HCT116 (cell line): ENCODE measurements at regions not wholly inside any gene's neighbourhood (a gene's known extent, or its start where the extent isn't known, plus 50 kb on each side); places are given as distances from the start of the nearest gene placed in this dataset.

Experiments
- ATAC-seq: fragments of 200-7000 bp; cut with Tn5 transposase; 2 replicates; pipeline ENCODE4 v1.9.1; 2020; ENCODE audit warnings: mild to moderate bottlenecking, moderate library complexity
- BruUV-seq: library from RNA; stranded (reverse); fragments of 400-500 nt; replicated peaks from 2 replicates; lab custom pipeline; 2021; lab: Mats Ljungman, UMichigan
- CTCF ChIA-PET: fragments of 300-600 bp; sonication (Branson Sonifier 250); formaldehyde crosslinking; loops from one replicate; lab custom pipeline; 2021; ENCODE audit warnings: antibody characterized with exemption; lab: Charles Lee
- POLR2A ChIA-PET: fragments of 300-600, 350-600 bp; sonication (Branson Sonifier 250); formaldehyde crosslinking; loops from one replicate; lab custom pipeline; 2021; ENCODE audit warnings: antibody characterized with exemption; lab: Charles Lee
- RAD21 ChIA-PET, 2 experiments: fragments of 300-600 bp; sonication (Branson Sonifier 250); formaldehyde crosslinking; loops; one replicate each; lab custom pipeline; 2023; ENCODE audit warnings: low total read pairs in 2 of 2; ENCODE audit not compliant: uncharacterized antibody in 2 of 2, unreplicated experiment in 2 of 2, low non-redundant PET in 1 of 2; lab: Charles Lee
- DNase-seq: peaks from one replicate; pipeline ENCODE4 v3.0.0-alpha.2; 2010; ENCODE audit warnings: low read depth, low spot score
- H2AFZ ChIP-seq: fragments of 200-600 bp; shearing (Covaris generic), sonication (generic); 2 replicates; pipeline ENCODE4 v1.6.1; 2017; ENCODE audit warnings: low read depth, mixed run types, mixed read lengths, antibody characterized with exemption, low read length; ENCODE audit not compliant: poor library complexity, severe bottlenecking
- H3K27ac ChIP-seq: 2 replicates; pipeline ENCODE4 v1.5.1; 2012; ENCODE audit warnings: low read depth, low read length
- H3K27me3 ChIP-seq: fragments of 200-600 bp; sonication (generic); 2 replicates; pipeline ENCODE4 v1.6.1; 2016; ENCODE audit warnings: mixed run types, low read length, mixed read lengths; ENCODE audit not compliant: insufficient read depth
- H3K36me3 ChIP-seq, 2 experiments: fragments of 200-500 bp in 1 of 2; fragments of 200-600 bp in 1 of 2; sonication (Bioruptor generic) in 1 of 2; sonication (generic) in 1 of 2; 2 replicates each; pipeline versions ENCODE4 v1.5.1 to v1.6.1; 2014 to 2016; ENCODE audit warnings: low read length in 2 of 2, inconsistent platforms in 1 of 2, mixed read lengths in 1 of 2, mixed run types in 1 of 2; ENCODE audit not compliant: insufficient read depth in 2 of 2, control insufficient read depth in 1 of 2
- H3K4me1 ChIP-seq, 2 experiments: fragments of 200-600 bp in 1 of 2; sonication (generic) in 1 of 2; 2 replicates each; pipeline versions ENCODE4 v1.5.1 to v1.6.1; 2012 to 2017; ENCODE audit warnings: low read length in 2 of 2, inconsistent platforms in 1 of 2, mild to moderate bottlenecking in 1 of 2, mixed read lengths in 1 of 2, mixed run types in 1 of 2, moderate library complexity in 1 of 2; ENCODE audit not compliant: insufficient read depth in 2 of 2, control insufficient read depth in 1 of 2
- H3K4me2 ChIP-seq: fragments of 200-600 bp; sonication (generic); 2 replicates; pipeline ENCODE4 v1.6.1; 2017; ENCODE audit warnings: mixed run types, low read length, mixed read lengths
- H3K4me3 ChIP-seq, 2 experiments: fragments of 200-600 bp in 1 of 2; sonication (generic) in 1 of 2; replicated peaks in 1 of 2; 2 replicates each; pipeline ENCODE4 v1.5.1; 2011 to 2016; ENCODE audit warnings: low read length in 2 of 2, control low read depth in 1 of 2, low read depth in 1 of 2, mild to moderate bottlenecking in 1 of 2, mixed read lengths in 1 of 2, mixed run types in 1 of 2
- H3K79me2 ChIP-seq: fragments of 200-600 bp; sonication (generic); 2 replicates; pipeline ENCODE4 v1.6.1; 2017; ENCODE audit warnings: mild to moderate bottlenecking, mixed run types, low read length, moderate library complexity, mixed read lengths; ENCODE audit not compliant: insufficient read depth
- H3K9ac ChIP-seq: fragments of 200-600 bp; sonication (generic); 2 replicates; pipeline ENCODE4 v1.6.1; 2016; ENCODE audit warnings: low read length, mixed read lengths
- H3K9me2 ChIP-seq: fragments of 200-600 bp; sonication (generic), shearing (Covaris generic); 2 replicates; pipeline ENCODE4 v1.6.1; 2017; ENCODE audit warnings: mixed run types, mild to moderate bottlenecking, moderate library complexity; ENCODE audit not compliant: insufficient read depth
- H3K9me3 ChIP-seq, 2 experiments: fragments of 200-500 bp in 1 of 2; fragments of 200-600 bp in 1 of 2; sonication (Bioruptor generic) in 1 of 2; sonication (generic) in 1 of 2; 2 replicates each; pipeline ENCODE4 v1.6.1; 2014 to 2017; ENCODE audit warnings: low read length in 2 of 2, mixed read lengths in 2 of 2, inconsistent platforms in 1 of 2, low read depth in 1 of 2, mild to moderate bottlenecking in 1 of 2, mixed run types in 1 of 2, moderate library complexity in 1 of 2; ENCODE audit not compliant: control insufficient read depth in 1 of 2, insufficient read depth in 1 of 2
- H4K20me1 ChIP-seq: fragments of 200-600 bp; sonication (generic), shearing (Covaris generic); 2 replicates; pipeline ENCODE4 v1.6.1; 2017; ENCODE audit warnings: mixed run types, mild to moderate bottlenecking, moderate library complexity; ENCODE audit not compliant: insufficient read depth
- CEBPB ChIP-seq: IDR thresholded peaks from 2 replicates; pipeline ENCODE4 v1.6.1; 2012; ENCODE audit warnings: low read depth
- CTCF ChIP-seq, 3 experiments: fragments of 200-600 bp in 1 of 3; sonication (generic) in 1 of 3; IDR thresholded peaks in 2 of 3; conservative IDR thresholded peaks in 1 of 3; 2 replicates each; pipeline ENCODE4 v1.5.1; 2012 to 2017; ENCODE audit warnings: low read depth in 2 of 3, low read length in 2 of 3, antibody characterized with exemption in 1 of 3, borderline replicate concordance in 1 of 3, control low read depth in 1 of 3, mild to moderate bottlenecking in 1 of 3, mixed read lengths in 1 of 3, mixed run types in 1 of 3, moderate library complexity in 1 of 3; ENCODE audit not compliant: insufficient read depth in 1 of 3
- EGR1 ChIP-seq: IDR thresholded peaks from 2 replicates; pipeline ENCODE4 v1.6.1; 2012; ENCODE audit warnings: low read depth
- ELF1 ChIP-seq: IDR thresholded peaks from 2 replicates; pipeline ENCODE4 v1.6.1; 2012; ENCODE audit warnings: low read depth, borderline replicate concordance
- RAD21 ChIP-seq: IDR thresholded peaks from 2 replicates; pipeline ENCODE4 v1.6.1; 2012; ENCODE audit warnings: low read depth, mild to moderate bottlenecking
- REST ChIP-seq: IDR thresholded peaks from 2 replicates; pipeline ENCODE4 v1.6.1; 2012; ENCODE audit warnings: low read depth
- intact Hi-C: fragments of 100-400 bp; cut with micrococcal nuclease; formaldehyde crosslinking; loops from 2 replicates; pipeline ENCODE4 v1.10.0; 2022

GRCh38 chr5:23419115-23419514 lies 88.3 kb upstream of the PRDM9 start:
- no peaks in the 10 kb centered on the region for H3K79me2 ChIP-seq
- no peak overlapping the region for H3K4me3 ChIP-seq
- peaks cover 7 to 23% of the 10 kb centered on the region in 2 experiments; a peak in 2 of 4 replicates for H3K9me3 ChIP-seq
- ChIA-PET CTCF (no interaction called here), RAD21 (no interaction called here)
- H3K27me3 ChIP-seq: no peaks in the 10 kb centered on the region
- no peaks in the 10 kb centered on the region for H3K9me2 ChIP-seq
- H3K4me2 ChIP-seq: no peak overlapping the region
- TF ChIP-seq REST: no peak
- TF ChIP-seq ELF1: no peak
- TF ChIP-seq RAD21: no peak
- no peak for TF ChIP-seq CTCF (IDR thresholded peaks at IDR 0.05 in 2 of 3, conservative IDR thresholded peaks at IDR 0.05 in 1 of 3; ENCODE audit: borderline replicate concordance in 1 of 3, insufficient read depth in 1 of 3, low read depth in 2 of 3, low read length in 2 of 3)
- no peak for TF ChIP-seq CEBPB
- TF ChIP-seq EGR1: no peak
- TF ChIP-seq, all 23 proteins: peak for 0
- DNase-seq (no peak), ATAC-seq (no peak)
- no peak overlapping the region for H3K27ac ChIP-seq
- POLR2A ChIA-PET: no interaction called here
- intact Hi-C loops: no loop called here
- no peak overlapping the region for H3K9ac ChIP-seq
- no peaks in the 10 kb centered on the region for H3K4me1 ChIP-seq
- H3K36me3 ChIP-seq: no peaks in the 10 kb centered on the region
- BruUV-seq: no TSS peak
- H4K20me1 ChIP-seq: no peaks in the 10 kb centered on the region
- no peak overlapping the region for H2AFZ ChIP-seq
